ENCODE measurements at regions not wholly inside any gene's neighbourhood (a gene's known extent, or its start where the extent isn't known, plus 50 kb on each side); places are given as distances from the start of the nearest gene placed in this dataset.

- no peaks in the 10 kb centered on the region for H3K27me3 ChIP-seq (ENCODE audit: control insufficient read depth in 1 of 2, insufficient read depth in 2 of 2, low read length in 2 of 2)
- H3K9ac ChIP-seq (ENCODE audit: low read depth in 1 of 2, low read length in 2 of 2), result no peak overlapping the region
- H3K36me3 ChIP-seq (ENCODE audit: control insufficient read depth in 1 of 2, insufficient read depth in 2 of 2, low read length in 2 of 2), result no peaks in the 10 kb centered on the region
- peaks cover 0 to 3% of the 10 kb centered on the region in 2 donors for H3K4me1 ChIP-seq (ENCODE audit: control insufficient read depth in 1 of 2, insufficient read depth in 2 of 2, low read length in 2 of 2)
- H3K9me3 ChIP-seq (ENCODE audit: control insufficient read depth in 1 of 2, low read length in 2 of 2), result no peaks in the 10 kb centered on the region
- H3K27ac ChIP-seq (ENCODE audit: low read depth, low read length), result no peak overlapping the region
- no peak overlapping the region for H3K4me3 ChIP-seq (ENCODE audit: low read depth in 1 of 2, low read length in 2 of 2)
Observed at GRCh38 chr9:99762470-99762869, 59.2 kb upstream of the NR4A3 start.

All from duodenal mucosa (tissue), 2 donors.